K562 (cell line): ENCODE measurements at regions not wholly inside any gene's neighbourhood (a gene's known extent, or its start where the extent isn't known, plus 50 kb on each side); places are given as distances from the start of the nearest gene placed in this dataset.

ENCODE experiments used
- FOXM1 ChIP-seq, 2 experiments: fragments of 450-650 bp in 1 of 2; sonication (generic) in 1 of 2; formaldehyde crosslinking in 1 of 2; IDR thresholded peaks; 2 replicates each; pipeline versions ENCODE4 v1.6.1 to v1.9.0; 2017 to 2022; ENCODE audit warnings: low read depth in 2 of 2, mild to moderate bottlenecking in 2 of 2, missing genetic modification reagents in 1 of 2, moderate library complexity in 1 of 2
- GATA2 ChIP-seq: sonication (generic); formaldehyde crosslinking; IDR thresholded peaks from 2 replicates; pipeline ENCODE4 v1.4.0; 2020; ENCODE audit warnings: mild to moderate bottlenecking, missing genetic modification reagents
- NCOR1 ChIP-seq: fragments of 450-650 bp; IDR thresholded peaks from 2 replicates; pipeline ENCODE4 v1.6.1; 2016; ENCODE audit warnings: mild to moderate bottlenecking, moderate library complexity
- POLR2H ChIP-seq: IDR thresholded peaks from 2 replicates; pipeline ENCODE4 v1.6.1; 2016; ENCODE audit warnings: missing genetic modification characterization, low read depth, mild to moderate bottlenecking, control low read depth, missing compliant biosample characterization, moderate library complexity
- TOE1 ChIP-seq, 2 experiments: fragments of 450-650 bp in 1 of 2; sonication (generic) in 1 of 2; formaldehyde crosslinking in 1 of 2; IDR thresholded peaks; 2 replicates each; pipeline versions ENCODE4 v1.7.1 to v1.8.0; 2016 to 2022; ENCODE audit warnings: borderline replicate concordance in 2 of 2, mild to moderate bottlenecking in 2 of 2, antibody characterized with exemption in 1 of 2, inconsistent platforms in 1 of 2, low read depth in 1 of 2, missing genetic modification reagents in 1 of 2, moderate library complexity in 1 of 2
- TF ChIP-seq, protein P1 (sequence below): sonication (generic); formaldehyde crosslinking; IDR thresholded peaks from 2 replicates; pipeline ENCODE4 v1.8.0; 2022; ENCODE audit warnings: mild to moderate bottlenecking, missing genetic modification reagents, borderline replicate concordance
- TF ChIP-seq, protein P2 (sequence below): fragments of 450-650 bp; IDR thresholded peaks from 2 replicates; pipeline ENCODE4 v1.7.0; 2016; ENCODE audit warnings: borderline replicate concordance
- TF ChIP-seq, protein P3 (sequence below): fragments of 450-650 bp; formaldehyde crosslinking; IDR thresholded peaks from 2 replicates; pipeline ENCODE4 v1.4.0; 2020; ENCODE audit warnings: mild to moderate bottlenecking, mixed read lengths
- TF ChIP-seq, protein P4 (sequence below): sonication (generic); formaldehyde crosslinking; IDR thresholded peaks from 2 replicates; pipeline ENCODE4 v1.8.0; 2022; ENCODE audit warnings: mild to moderate bottlenecking, missing genetic modification reagents

DNA sequence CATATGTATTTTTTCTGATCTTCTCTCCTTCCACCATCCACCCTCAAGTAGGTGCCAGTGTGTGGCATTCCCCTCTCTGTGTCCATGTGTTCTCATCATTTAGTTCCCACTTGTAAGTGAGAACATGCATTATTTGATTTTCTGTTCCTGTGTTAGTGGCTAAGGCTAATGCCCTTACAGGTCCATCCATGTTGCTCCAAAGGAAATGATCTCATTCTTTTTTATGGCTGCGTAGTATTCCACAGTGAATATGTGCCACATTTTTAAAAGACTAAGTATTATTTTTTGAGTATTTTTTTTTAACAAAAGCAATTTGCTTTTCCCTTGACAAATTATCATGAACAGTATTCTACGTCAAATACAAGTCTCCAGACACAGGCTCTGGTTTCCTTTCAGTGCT, 86.4 kb upstream of the ZNF746 start (continued):
- TF ChIP-seq, protein P1, sequence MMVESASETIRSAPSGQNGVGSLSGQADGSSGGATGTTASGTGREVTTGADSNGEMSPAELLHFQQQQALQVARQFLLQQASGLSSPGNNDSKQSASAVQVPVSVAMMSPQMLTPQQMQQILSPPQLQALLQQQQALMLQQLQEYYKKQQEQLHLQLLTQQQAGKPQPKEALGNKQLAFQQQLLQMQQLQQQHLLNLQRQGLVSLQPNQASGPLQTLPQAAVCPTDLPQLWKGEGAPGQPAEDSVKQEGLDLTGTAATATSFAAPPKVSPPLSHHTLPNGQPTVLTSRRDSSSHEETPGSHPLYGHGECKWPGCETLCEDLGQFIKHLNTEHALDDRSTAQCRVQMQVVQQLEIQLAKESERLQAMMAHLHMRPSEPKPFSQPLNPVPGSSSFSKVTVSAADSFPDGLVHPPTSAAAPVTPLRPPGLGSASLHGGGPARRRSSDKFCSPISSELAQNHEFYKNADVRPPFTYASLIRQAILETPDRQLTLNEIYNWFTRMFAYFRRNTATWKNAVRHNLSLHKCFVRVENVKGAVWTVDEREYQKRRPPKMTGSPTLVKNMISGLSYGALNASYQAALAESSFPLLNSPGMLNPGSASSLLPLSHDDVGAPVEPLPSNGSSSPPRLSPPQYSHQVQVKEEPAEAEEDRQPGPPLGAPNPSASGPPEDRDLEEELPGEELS, result no peak
- TF ChIP-seq, protein P2, sequence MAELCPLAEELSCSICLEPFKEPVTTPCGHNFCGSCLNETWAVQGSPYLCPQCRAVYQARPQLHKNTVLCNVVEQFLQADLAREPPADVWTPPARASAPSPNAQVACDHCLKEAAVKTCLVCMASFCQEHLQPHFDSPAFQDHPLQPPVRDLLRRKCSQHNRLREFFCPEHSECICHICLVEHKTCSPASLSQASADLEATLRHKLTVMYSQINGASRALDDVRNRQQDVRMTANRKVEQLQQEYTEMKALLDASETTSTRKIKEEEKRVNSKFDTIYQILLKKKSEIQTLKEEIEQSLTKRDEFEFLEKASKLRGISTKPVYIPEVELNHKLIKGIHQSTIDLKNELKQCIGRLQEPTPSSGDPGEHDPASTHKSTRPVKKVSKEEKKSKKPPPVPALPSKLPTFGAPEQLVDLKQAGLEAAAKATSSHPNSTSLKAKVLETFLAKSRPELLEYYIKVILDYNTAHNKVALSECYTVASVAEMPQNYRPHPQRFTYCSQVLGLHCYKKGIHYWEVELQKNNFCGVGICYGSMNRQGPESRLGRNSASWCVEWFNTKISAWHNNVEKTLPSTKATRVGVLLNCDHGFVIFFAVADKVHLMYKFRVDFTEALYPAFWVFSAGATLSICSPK, result no peak
- TF ChIP-seq POLR2H (tag), result peak; percentile 1; the same call in 1 of the 2 replicates
- TF ChIP-seq TOE1 (IDR thresholded peaks at IDR 0.05; ENCODE audit: borderline replicate concordance), result no peak
- no peak for TF ChIP-seq TOE1 (CRISPR knock-in tag; IDR thresholded peaks at IDR 0.05; ENCODE audit: borderline replicate concordance, low read depth)
- TF ChIP-seq, protein P3, sequence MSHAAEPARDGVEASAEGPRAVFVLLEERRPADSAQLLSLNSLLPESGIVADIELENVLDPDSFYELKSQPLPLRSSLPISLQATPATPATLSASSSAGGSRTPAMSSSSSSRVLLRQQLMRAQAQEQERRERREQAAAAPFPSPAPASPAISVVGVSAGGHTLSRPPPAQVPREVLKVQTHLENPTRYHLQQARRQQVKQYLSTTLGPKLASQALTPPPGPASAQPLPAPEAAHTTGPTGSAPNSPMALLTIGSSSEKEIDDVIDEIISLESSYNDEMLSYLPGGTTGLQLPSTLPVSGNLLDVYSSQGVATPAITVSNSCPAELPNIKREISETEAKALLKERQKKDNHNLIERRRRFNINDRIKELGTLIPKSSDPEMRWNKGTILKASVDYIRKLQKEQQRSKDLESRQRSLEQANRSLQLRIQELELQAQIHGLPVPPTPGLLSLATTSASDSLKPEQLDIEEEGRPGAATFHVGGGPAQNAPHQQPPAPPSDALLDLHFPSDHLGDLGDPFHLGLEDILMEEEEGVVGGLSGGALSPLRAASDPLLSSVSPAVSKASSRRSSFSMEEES, result no peak
- TF ChIP-seq NCOR1, result no peak
- TF ChIP-seq FOXM1 (IDR thresholded peaks at IDR 0.05; ENCODE audit: low read depth), result no peak
- TF ChIP-seq FOXM1 (CRISPR knock-in tag; IDR thresholded peaks at IDR 0.05; ENCODE audit: low read depth), result no peak
- TF ChIP-seq, protein P4, sequence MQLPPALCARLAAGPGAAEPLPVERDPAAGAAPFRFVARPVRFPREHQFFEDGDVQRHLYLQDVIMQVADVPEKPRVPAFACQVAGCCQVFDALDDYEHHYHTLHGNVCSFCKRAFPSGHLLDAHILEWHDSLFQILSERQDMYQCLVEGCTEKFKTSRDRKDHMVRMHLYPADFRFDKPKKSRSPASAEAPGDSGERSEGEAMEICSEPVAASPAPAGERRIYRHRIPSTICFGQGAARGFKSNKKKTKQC (CRISPR knock-in tag), result no peak
- TF ChIP-seq GATA2 (CRISPR knock-in tag), result no peak
